ENCODE measurements at regions not wholly inside any gene's neighbourhood (a gene's known extent, or its start where the extent isn't known, plus 50 kb on each side); places are given as distances from the start of the nearest gene placed in this dataset.

- DNase-seq = no peak
Observed at GRCh38 chr10:130807096-130807495, 504.4 kb downstream of the TCERG1L start.

- no peak for DNase-seq
Observed at GRCh38 chr10:130807721-130808120, 503.8 kb downstream of the TCERG1L start.

- DNase-seq = no peak
Observed at GRCh38 chr10:130808243-130808642, 503.3 kb downstream of the TCERG1L start.

- no peak for DNase-seq
Observed at GRCh38 chr10:130808686-130809085, 502.8 kb downstream of the TCERG1L start.

GRCh38 chr10:130809181-130809580 is 502.3 kb downstream of the TCERG1L start:
- no peak for DNase-seq

- no peak for DNase-seq
Observed at GRCh38 chr10:130809761-130810515, 501.6 kb downstream of the TCERG1L start.

- DNase-seq = no peak
Observed at GRCh38 chr10:130810856-130811255, 500.7 kb downstream of the TCERG1L start.

- DNase-seq = no peak
Observed at GRCh38 chr10:130812381-130813148, 499.0 kb downstream of the TCERG1L start.

GRCh38 chr10:130814610-130815009 is 496.9 kb downstream of the TCERG1L start:
- DNase-seq = no peak

GRCh38 chr10:130816116-130816901 is 495.2 kb downstream of the TCERG1L start:
- no peak for DNase-seq

- no peak for DNase-seq
Observed at GRCh38 chr10:130817046-130817624, 494.4 kb downstream of the TCERG1L start.

GRCh38 chr10:130817674-130818073 is 493.8 kb downstream of the TCERG1L start:
- DNase-seq = no peak

GRCh38 chr10:130820880-130821482 is 490.5 kb downstream of the TCERG1L start:
- DNase-seq = no peak

- no peak for DNase-seq
Observed at GRCh38 chr10:130824230-130825014, 487.1 kb downstream of the TCERG1L start.

GRCh38 chr10:130833596-130833995 is 477.9 kb downstream of the TCERG1L start:
- DNase-seq = no peak

GRCh38 chr10:130834170-130834569 is 477.4 kb downstream of the TCERG1L start:
- DNase-seq = no peak

- no peak for DNase-seq
Observed at GRCh38 chr10:130834573-130834972, 476.9 kb downstream of the TCERG1L start.

- DNase-seq = no peak
Observed at GRCh38 chr10:130835068-130835467, 476.5 kb downstream of the TCERG1L start.

GRCh38 chr10:130836344-130836743 is 475.2 kb downstream of the TCERG1L start:
- DNase-seq = no peak

GRCh38 chr10:130843051-130843653 is 468.4 kb downstream of the TCERG1L start:
- DNase-seq = no peak

GRCh38 chr10:130844310-130844709 is 467.2 kb downstream of the TCERG1L start:
- no peak for DNase-seq
